B cell (primary cell): ENCODE measurements at regions not wholly inside any gene's neighbourhood (a gene's known extent, or its start where the extent isn't known, plus 50 kb on each side); places are given as distances from the start of the nearest gene placed in this dataset.
A peak's percentile ranks its signal among the peaks of the same experiment; 100 is the strongest.
"Not testable (repeated sequence)": the region's sequence is repeated elsewhere in the genome, so short reads cannot be mapped to it uniquely, and the experiment has no call there.

Experiments
- ATAC-seq: fragments of 200-7000 bp; cut with Tn5 transposase; one replicate; pipeline ENCODE4 v1.10.0; 2021; ENCODE audit warnings: low read depth, mild to moderate bottlenecking, moderate number of reproducible peaks, moderate library complexity
- CTCF ChIA-PET: fragments of 350-600 bp; sonication (Branson Sonifier 250); formaldehyde crosslinking; loops from one replicate; lab custom pipeline; 2021; ENCODE audit warnings: antibody characterized with exemption, inconsistent platforms; lab: Charles Lee
- POLR2A ChIA-PET: fragments of 350-600 bp; sonication (Branson Sonifier 250); formaldehyde crosslinking; loops from one replicate; lab custom pipeline; 2021; ENCODE audit warnings: antibody characterized with exemption; lab: Charles Lee
- DNase-seq: peaks from one replicate; pipeline ENCODE4 v3.0.0; 2013
- H2AFZ ChIP-seq: 2 replicates; pipeline ENCODE4 v1.6.1; 2012; ENCODE audit warnings: mild to moderate bottlenecking, low read depth, low read length; ENCODE audit not compliant: insufficient read depth, poor library complexity, severe bottlenecking
- H3K27ac ChIP-seq, 2 donors: 1 replicate in 1 of 2; 2 replicates in 1 of 2; pipeline ENCODE4 v1.5.1; 2012 to 2013; ENCODE audit warnings: low read length in 2 of 2, mild to moderate bottlenecking in 2 of 2, moderate library complexity in 1 of 2
- H3K27me3 ChIP-seq, 4 experiments: fragments of 200-600 bp in 1 of 4; sonication (generic) in 1 of 4; replicated peaks in 1 of 4; 1 replicate in 2 of 4; 2 replicates in 2 of 4; pipeline versions ENCODE4 v1.6.1 to v1.7.0; 2013 to 2016; ENCODE audit warnings: low read length in 3 of 4, mild to moderate bottlenecking in 2 of 4, mixed read lengths in 1 of 4, moderate library complexity in 1 of 4; ENCODE audit not compliant: insufficient read depth in 4 of 4, control insufficient read depth in 3 of 4; ENCODE audit errors: control extremely low read depth in 1 of 4
- H3K36me3 ChIP-seq, 2 experiments: replicated peaks in 1 of 2; 1 replicate in 1 of 2; 2 replicates in 1 of 2; pipeline versions ENCODE4 v1.6.1 to v1.7.1; 2013; ENCODE audit warnings: low read length in 1 of 2; ENCODE audit not compliant: insufficient read depth in 2 of 2, control insufficient read depth in 1 of 2; ENCODE audit errors: control extremely low read depth in 1 of 2, extremely low read depth in 1 of 2
- H3K4me1 ChIP-seq, 2 donors: fragments of 200-600 bp in 1 of 2; sonication (generic) in 1 of 2; 1 replicate in 1 of 2; 2 replicates in 1 of 2; pipeline versions ENCODE4 v1.5.1 to v1.6.1; 2013 to 2017; ENCODE audit warnings: low read length in 2 of 2; ENCODE audit not compliant: control insufficient read depth in 2 of 2, insufficient read depth in 2 of 2
- H3K4me2 ChIP-seq: replicated peaks from 2 replicates; pipeline ENCODE3; 2012; ENCODE audit warnings: mild to moderate bottlenecking, low read depth, low read length; ENCODE audit not compliant: poor library complexity, severe bottlenecking
- H3K4me3 ChIP-seq, 5 experiments: fragments of 200-600 bp in 1 of 5; sonication (generic) in 1 of 5; 1 replicate in 3 of 5; 2 replicates in 2 of 5; pipeline versions ENCODE4 v1.5.1 to v1.7.0; 2011 to 2016; ENCODE audit warnings: low read length in 4 of 5, mild to moderate bottlenecking in 4 of 5, low read depth in 2 of 5, control low read depth in 1 of 5, moderate library complexity in 1 of 5; ENCODE audit not compliant: insufficient read depth in 1 of 5; ENCODE audit errors: control extremely low read depth in 1 of 5, extremely low read depth in 1 of 5
- H3K79me2 ChIP-seq: fragments of 200-600 bp; sonication (generic); one replicate; pipeline ENCODE4 v1.6.0; 2016; ENCODE audit warnings: low read length; ENCODE audit not compliant: control insufficient read depth, insufficient read depth
- H3K9ac ChIP-seq: fragments of 200-600 bp; sonication (generic); 2 replicates; pipeline ENCODE4 v1.6.1; 2017; ENCODE audit warnings: mild to moderate bottlenecking, low read length, moderate library complexity
- H3K9me3 ChIP-seq, 3 donors: one replicate each; pipeline versions ENCODE4 v1.6.1 to v1.7.1; 2013; ENCODE audit warnings: low read length in 2 of 3; ENCODE audit not compliant: control insufficient read depth in 2 of 3, insufficient read depth in 1 of 3; ENCODE audit errors: control extremely low read depth in 1 of 3
- H4K20me1 ChIP-seq: 2 replicates; pipeline ENCODE4 v1.6.0; 2012; ENCODE audit warnings: mild to moderate bottlenecking, low read length; ENCODE audit not compliant: insufficient read depth, control insufficient read depth, poor library complexity, severe bottlenecking
- H3K27ac Mint-ChIP-seq: one replicate; pipeline ENCODE4 v1.8.0; 2021; ENCODE audit warnings: mixed read lengths
- H3K27me3 Mint-ChIP-seq: one replicate; pipeline ENCODE4 v1.8.0; 2021; ENCODE audit warnings: mixed read lengths
- H3K4me1 Mint-ChIP-seq: one replicate; pipeline ENCODE4 v1.8.0; 2021; ENCODE audit warnings: mixed read lengths
- H3K4me3 Mint-ChIP-seq: one replicate; pipeline ENCODE4 v1.8.0; 2021; ENCODE audit warnings: mixed read lengths
- H3K9me3 Mint-ChIP-seq: one replicate; pipeline ENCODE4 v1.8.0; 2022; ENCODE audit warnings: mixed read lengths; ENCODE audit not compliant: insufficient read depth
- WGBS: methylation state at CpG from one replicate; pipeline ENCODE4 v1.1.5; 2013; ENCODE audit warnings: missing lambda C conversion rate; ENCODE audit not compliant: insufficient coverage; 5-methylcytosine and 5-hydroxymethylcytosine counted together
- intact Hi-C: fragments of 100-400 bp; cut with micrococcal nuclease; formaldehyde crosslinking; loops from one replicate; pipeline ENCODE4 v1.10.0; 2022

- H3K79me2 ChIP-seq, CTCF ChIA-PET, H3K4me1 ChIP-seq, H3K9me3 ChIP-seq, H4K20me1 ChIP-seq, H3K9me3 Mint-ChIP-seq, H3K27me3 Mint-ChIP-seq, H3K27me3 ChIP-seq, H3K36me3 ChIP-seq, POLR2A ChIA-PET: not testable (repeated sequence)
- under 1% methylated on average over 23 of the region's 37 CpGs for WGBS
- peak overlapping the region; percentile 96 for H3K4me3 Mint-ChIP-seq
- ATAC-seq (peak; percentile 100), DNase-seq (peak; percentile 87)
- peaks cover 14% of the 10 kb centered on the region for H3K4me1 Mint-ChIP-seq
- Histone ChIP-seq H2AFZ (peak overlapping the region; percentile 78), H3K27ac (peak overlapping the region in 1 of 2 donors; percentile 31), H3K9ac (peak overlapping the region; percentile 67), H3K4me2 (peak overlapping the region; percentile 55), H3K4me3 (peak overlapping the region in 4 of 5 experiments; percentile 44 to 72 (median 57))
- intact Hi-C loops = loop anchor here (5.0 kb wide), 2 partner anchors 190 to 355 kb away; partner anchors contain the start of genes HSPA13 and RBM11
- H3K27ac Mint-ChIP-seq = peak overlapping the region; percentile 84
Observed at GRCh38 chr21:14027235-14027869, 183.4 kb downstream of the LIPI start.

GRCh38 chr21:14020108-14020507 lies 190.6 kb downstream of the LIPI start:
- not testable (repeated sequence) for ATAC-seq

GRCh38 chr21:14015841-14016240 lies 194.9 kb downstream of the LIPI start:
- H3K9me3 Mint-ChIP-seq, H3K4me1 Mint-ChIP-seq, intact Hi-C loops, H3K4me1 ChIP-seq, DNase-seq, H4K20me1 ChIP-seq, H3K4me3 ChIP-seq, H3K27ac Mint-ChIP-seq, H3K4me3 Mint-ChIP-seq, H2AFZ ChIP-seq, H3K9me3 ChIP-seq, H3K4me2 ChIP-seq, H3K36me3 ChIP-seq, H3K27me3 Mint-ChIP-seq, H3K79me2 ChIP-seq, POLR2A ChIA-PET, ATAC-seq, H3K27me3 ChIP-seq, CTCF ChIA-PET, H3K27ac ChIP-seq, H3K9ac ChIP-seq: not testable (repeated sequence)
- WGBS = 94% methylated on average over 2 of the region's 7 CpGs

More at GRCh38 chr21:14020108-14020507, 190.6 kb downstream of the LIPI start:
- POLR2A ChIA-PET, H2AFZ ChIP-seq, H4K20me1 ChIP-seq, H3K27ac Mint-ChIP-seq, H3K9me3 ChIP-seq, H3K27ac ChIP-seq, DNase-seq, H3K9ac ChIP-seq, H3K4me3 ChIP-seq, intact Hi-C loops, CTCF ChIA-PET, H3K36me3 ChIP-seq, H3K9me3 Mint-ChIP-seq, H3K27me3 ChIP-seq, H3K4me3 Mint-ChIP-seq, H3K4me1 Mint-ChIP-seq, H3K27me3 Mint-ChIP-seq, H3K79me2 ChIP-seq, H3K4me2 ChIP-seq, H3K4me1 ChIP-seq: not testable (repeated sequence)
- 20% methylated on average over 1 of the region's 2 CpGs for WGBS

GRCh38 chr21:14013623-14014498 lies 196.9 kb downstream of the LIPI start:
- H3K27ac ChIP-seq, DNase-seq, H3K27me3 ChIP-seq, H3K9me3 Mint-ChIP-seq, H3K36me3 ChIP-seq, POLR2A ChIA-PET, H3K4me1 ChIP-seq, H3K4me3 Mint-ChIP-seq, H3K79me2 ChIP-seq, H3K9ac ChIP-seq, CTCF ChIA-PET, H4K20me1 ChIP-seq, H3K27me3 Mint-ChIP-seq, H3K4me1 Mint-ChIP-seq, H3K4me3 ChIP-seq, H3K27ac Mint-ChIP-seq, intact Hi-C loops, H3K9me3 ChIP-seq, H3K4me2 ChIP-seq, H2AFZ ChIP-seq, ATAC-seq: not testable (repeated sequence)
- 84% methylated on average over 14 of the region's 18 CpGs for WGBS
